Gastroesophageal sphincter (tissue), 4 donors: ENCODE measurements at regions not wholly inside any gene's neighbourhood (a gene's known extent, or its start where the extent isn't known, plus 50 kb on each side); places are given as distances from the start of the nearest gene placed in this dataset.

Experiments used
- ATAC-seq: fragments of 150-250 bp; one replicate; pipeline ENCODE4 v1.9.1; 2016; ENCODE audit warnings: mild to moderate bottlenecking, moderate library complexity
- H3K27ac ChIP-seq, 4 donors: fragments of 200-600 bp; sonication (generic) in 3 of 4; 1 replicate in 3 of 4; 2 replicates in 1 of 4; pipeline ENCODE4 v1.5.1; 2016 to 2019
- H3K27me3 ChIP-seq: fragments of 200-600 bp; sonication (generic); one replicate; pipeline ENCODE4 v1.5.1; 2019
- H3K36me3 ChIP-seq, 2 donors: fragments of 200-600 bp; sonication (generic); one replicate each; pipeline ENCODE4 v1.5.1; 2019; ENCODE audit warnings: control low read depth in 1 of 2
- H3K4me1 ChIP-seq, 3 donors: fragments of 200-600 bp; sonication (generic); 1 replicate in 2 of 3; 2 replicates in 1 of 3; pipeline ENCODE4 v1.5.1; 2016 to 2019; ENCODE audit warnings: control low read depth in 2 of 3
- H3K4me3 ChIP-seq, 2 donors: fragments of 200-600 bp; sonication (generic); one replicate each; pipeline ENCODE4 v1.5.1; 2019; ENCODE audit warnings: mild to moderate bottlenecking in 1 of 2, moderate library complexity in 1 of 2
- H3K9me3 ChIP-seq, 3 donors: fragments of 200-600 bp; sonication (generic); one replicate each; pipeline ENCODE4 v1.5.1; 2017 to 2019; ENCODE audit warnings: control low read depth in 2 of 3
- EP300 ChIP-seq: sonication (generic); formaldehyde crosslinking; IDR thresholded peaks from one replicate; pipeline ENCODE4 v1.6.1; 2017; ENCODE audit warnings: antibody characterized with exemption, mild to moderate bottlenecking
- POLR2A ChIP-seq, 2 donors: fragments of 450-650 bp; IDR thresholded peaks; one replicate each; pipeline ENCODE4 v1.6.1; 2017; ENCODE audit warnings: antibody characterized with exemption in 2 of 2, mild to moderate bottlenecking in 2 of 2, moderate library complexity in 1 of 2
- POLR2AphosphoS5 ChIP-seq: sonication (generic); formaldehyde crosslinking; IDR thresholded peaks from one replicate; pipeline ENCODE4 v1.6.1; 2017; ENCODE audit warnings: antibody characterized with exemption
- WGBS, 2 donors: methylation state at CpG; one replicate each; pipeline ENCODE4 v1.1.5; 2018; ENCODE audit warnings: low coverage in 1 of 2; 5-methylcytosine and 5-hydroxymethylcytosine counted together
- TF ChIP-seq, protein P1 (sequence below), 4 experiments: fragments of 200-600 bp in 2 of 4; fragments of 450-650 bp in 2 of 4; sonication (generic) in 1 of 4; IDR thresholded peaks; one replicate each; pipeline ENCODE4 v1.5.1; 2017 to 2019; ENCODE audit warnings: antibody characterized with exemption in 4 of 4, mild to moderate bottlenecking in 2 of 4, moderate library complexity in 2 of 4

DNA sequence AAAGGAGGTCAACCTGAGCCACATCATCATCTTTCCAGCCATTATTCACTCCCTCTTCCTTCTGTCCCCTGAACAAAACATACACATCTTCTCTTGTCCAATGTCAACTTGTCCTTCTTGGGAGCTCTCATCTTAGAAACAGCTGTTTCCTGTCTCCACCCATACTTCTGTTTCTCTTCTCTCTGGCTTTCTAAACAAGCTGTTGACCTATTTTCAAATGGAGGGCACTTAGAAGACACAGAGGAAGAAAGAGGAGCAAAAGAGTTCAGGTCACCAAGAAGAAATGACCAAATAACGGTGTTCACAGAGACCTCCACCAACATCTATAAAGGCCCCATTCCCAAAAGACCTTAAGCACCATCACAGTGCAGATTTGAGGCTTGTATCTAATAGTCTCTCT, 355.9 kb upstream of the HNRNPA3 start:
- H3K27me3 ChIP-seq = peaks cover 11% of the 10 kb centered on the region
- WGBS, 2 donors = 33 to 36% methylated on average over 1 of the region's 1 CpG
- no peak for ATAC-seq
- H3K9me3 ChIP-seq = no peaks in the 10 kb centered on the region
- H3K4me1 ChIP-seq = no peaks in the 10 kb centered on the region
- no peak for TF ChIP-seq POLR2AphosphoS5
- TF ChIP-seq EP300 = no peak
- TF ChIP-seq, protein P1, sequence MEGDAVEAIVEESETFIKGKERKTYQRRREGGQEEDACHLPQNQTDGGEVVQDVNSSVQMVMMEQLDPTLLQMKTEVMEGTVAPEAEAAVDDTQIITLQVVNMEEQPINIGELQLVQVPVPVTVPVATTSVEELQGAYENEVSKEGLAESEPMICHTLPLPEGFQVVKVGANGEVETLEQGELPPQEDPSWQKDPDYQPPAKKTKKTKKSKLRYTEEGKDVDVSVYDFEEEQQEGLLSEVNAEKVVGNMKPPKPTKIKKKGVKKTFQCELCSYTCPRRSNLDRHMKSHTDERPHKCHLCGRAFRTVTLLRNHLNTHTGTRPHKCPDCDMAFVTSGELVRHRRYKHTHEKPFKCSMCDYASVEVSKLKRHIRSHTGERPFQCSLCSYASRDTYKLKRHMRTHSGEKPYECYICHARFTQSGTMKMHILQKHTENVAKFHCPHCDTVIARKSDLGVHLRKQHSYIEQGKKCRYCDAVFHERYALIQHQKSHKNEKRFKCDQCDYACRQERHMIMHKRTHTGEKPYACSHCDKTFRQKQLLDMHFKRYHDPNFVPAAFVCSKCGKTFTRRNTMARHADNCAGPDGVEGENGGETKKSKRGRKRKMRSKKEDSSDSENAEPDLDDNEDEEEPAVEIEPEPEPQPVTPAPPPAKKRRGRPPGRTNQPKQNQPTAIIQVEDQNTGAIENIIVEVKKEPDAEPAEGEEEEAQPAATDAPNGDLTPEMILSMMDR (IDR thresholded peaks at IDR 0.05) = no peak
- TF ChIP-seq POLR2A (IDR thresholded peaks at IDR 0.05) = no peak
- no peaks in the 10 kb centered on the region for H3K36me3 ChIP-seq
- H3K27ac ChIP-seq = no peak overlapping the region
- H3K4me3 ChIP-seq = no peak overlapping the region

DNA sequence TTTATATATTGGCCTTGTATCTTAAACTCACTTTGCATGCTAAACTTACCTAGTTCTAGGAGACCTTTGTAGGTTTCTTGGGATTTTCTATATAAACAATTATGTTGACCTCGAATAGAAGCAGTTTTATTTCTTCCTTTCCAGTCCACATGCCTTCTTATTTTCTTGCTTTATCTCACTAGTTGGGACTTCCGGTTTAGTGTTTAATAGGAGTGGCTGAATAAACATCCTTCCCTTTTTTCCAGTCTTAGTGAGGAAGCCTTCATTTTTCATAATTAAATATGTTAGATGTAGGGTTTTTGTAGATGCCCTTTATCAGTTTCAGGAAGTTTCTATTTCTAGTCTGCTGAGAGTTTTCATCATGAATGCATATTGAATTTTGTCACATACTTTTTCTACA, 347.3 kb upstream of the HNRNPA3 start:
- Histone ChIP-seq H3K27me3 (peaks cover 11% of the 10 kb centered on the region), H3K4me1 (no peaks in the 10 kb centered on the region), H3K27ac (no peak overlapping the region), H3K36me3 (no peaks in the 10 kb centered on the region), H3K9me3 (no peaks in the 10 kb centered on the region), H3K4me3 (no peak overlapping the region)
- no peak for ATAC-seq
- TF ChIP-seq POLR2A (IDR thresholded peaks at IDR 0.05) (no peak), POLR2AphosphoS5 (no peak), EP300 (no peak)
- TF ChIP-seq, protein P1 (IDR thresholded peaks at IDR 0.05) = no peak
- 29 to 56% methylated on average over 2 of the region's 2 CpGs for WGBS, 2 donors

DNA sequence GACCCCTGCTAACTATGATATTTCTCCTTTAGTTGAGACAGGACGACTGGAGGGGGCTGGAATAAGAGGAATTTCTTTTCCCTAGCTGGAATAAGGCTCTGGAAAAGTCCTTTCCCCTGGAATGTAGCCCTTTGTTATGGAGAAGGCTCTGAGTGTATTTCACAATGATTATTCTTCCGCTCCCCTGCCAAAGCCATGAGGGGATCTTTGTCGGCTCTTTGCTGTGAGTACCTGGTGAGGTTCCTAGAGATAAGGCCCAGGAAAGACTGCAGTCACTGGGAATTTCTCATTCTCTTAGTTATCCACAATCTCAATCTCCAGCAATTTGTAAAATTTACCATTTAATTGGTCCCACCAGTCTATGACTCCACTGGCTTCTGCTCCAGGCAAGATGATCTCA, 340.2 kb upstream of the HNRNPA3 start:
- Histone ChIP-seq H3K36me3 (no peaks in the 10 kb centered on the region), H3K4me1 (no peaks in the 10 kb centered on the region), H3K27me3 (peaks cover 5% of the 10 kb centered on the region), H3K9me3 (peaks cover 0 to 8% (median 0%) of the 10 kb centered on the region in 3 donors), H3K27ac (no peak overlapping the region), H3K4me3 (no peak overlapping the region)
- TF ChIP-seq, protein P1 (IDR thresholded peaks at IDR 0.05) = no peak
- no peak for TF ChIP-seq EP300
- TF ChIP-seq POLR2A (IDR thresholded peaks at IDR 0.05) = no peak
- TF ChIP-seq POLR2AphosphoS5 = no peak
- 9% methylated on average over 1 of the region's 3 CpGs; no CpG with 5 or more reads in 1 of the 2 donors for WGBS, 2 donors
- ATAC-seq = no peak

DNA sequence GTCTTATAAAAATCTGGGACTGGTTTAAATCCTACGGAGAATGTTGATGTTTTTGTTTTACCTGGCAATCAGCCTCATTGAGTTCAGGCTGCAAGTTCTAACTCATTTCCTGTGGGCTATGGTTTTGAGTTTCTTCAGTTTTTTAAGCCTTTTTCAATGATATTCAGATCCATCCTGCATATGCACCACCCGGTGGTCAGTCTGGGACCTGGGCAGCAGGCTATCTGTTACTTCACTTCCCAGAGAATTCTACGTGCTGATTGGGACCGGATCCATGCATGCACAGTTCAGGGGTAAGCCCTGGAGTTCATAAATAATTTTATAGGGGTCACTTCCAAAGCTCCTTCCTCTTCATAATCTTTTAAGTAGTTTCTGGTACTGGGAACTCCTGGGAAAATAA, 339.2 kb upstream of the HNRNPA3 start:
- Histone ChIP-seq H3K27me3 (no peaks in the 10 kb centered on the region), H3K9me3 (peaks cover 0 to 8% (median 0%) of the 10 kb centered on the region in 3 donors), H3K36me3 (no peaks in the 10 kb centered on the region), H3K4me3 (no peak overlapping the region), H3K4me1 (no peaks in the 10 kb centered on the region), H3K27ac (no peak overlapping the region)
- WGBS, 2 donors = 49 to 56% methylated on average over 4 of the region's 4 CpGs
- no peak for ATAC-seq
- TF ChIP-seq, protein P1 (IDR thresholded peaks at IDR 0.05) = no peak
- TF ChIP-seq EP300 (no peak), POLR2A (IDR thresholded peaks at IDR 0.05) (no peak), POLR2AphosphoS5 (no peak)

DNA sequence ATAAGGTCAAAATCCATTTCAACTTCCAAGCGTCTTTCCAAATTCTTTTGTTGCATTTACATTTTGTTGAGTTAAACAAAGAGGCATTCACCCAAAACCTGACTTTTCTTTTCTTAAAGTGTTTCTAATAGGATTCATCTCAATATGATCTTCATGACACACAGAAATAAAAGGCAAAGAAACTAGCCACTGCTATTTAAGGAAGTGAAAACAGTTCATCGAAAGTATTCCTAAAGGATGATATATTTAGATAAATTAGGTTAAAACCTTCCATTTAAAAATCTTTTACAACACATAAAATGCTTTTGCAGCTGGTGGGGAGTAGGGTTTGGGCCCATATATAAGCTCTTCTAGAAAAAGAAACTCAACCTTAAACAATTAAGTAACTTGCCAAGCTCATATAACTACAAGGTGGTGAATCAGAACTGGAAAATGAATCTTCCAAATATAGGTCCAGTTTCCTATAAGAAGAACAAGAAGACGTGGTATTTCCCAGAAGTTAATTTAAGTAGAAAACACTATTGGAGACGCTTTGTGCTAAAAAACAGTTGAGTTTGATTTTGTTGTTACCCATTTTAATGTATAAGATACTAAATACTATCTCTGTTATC, 336.0 kb upstream of the HNRNPA3 start:
- TF ChIP-seq POLR2AphosphoS5 (no peak), POLR2A (IDR thresholded peaks at IDR 0.05) (no peak), EP300 (no peak)
- TF ChIP-seq, protein P1 (IDR thresholded peaks at IDR 0.05) = no peak
- Histone ChIP-seq H3K27ac (no peak overlapping the region), H3K4me1 (no peaks in the 10 kb centered on the region), H3K27me3 (no peaks in the 10 kb centered on the region), H3K9me3 (peaks cover 0 to 8% (median 0%) of the 10 kb centered on the region in 3 donors), H3K36me3 (no peaks in the 10 kb centered on the region), H3K4me3 (no peak overlapping the region)
- ATAC-seq = no peak
- WGBS, 2 donors = 72 to 73% methylated on average over 4 of the region's 4 CpGs
